SK-N-MC (cell line): ENCODE measurements at regions not wholly inside any gene's neighbourhood (a gene's known extent, or its start where the extent isn't known, plus 50 kb on each side); places are given as distances from the start of the nearest gene placed in this dataset.

Experiments used
- DNase-seq: peaks from one replicate; pipeline ENCODE4 v3.0.0-alpha.2; 2011; ENCODE audit warnings: low read depth, low spot score
- H3K27ac ChIP-seq: fragments of 200-600 bp; sonication (generic); 2 replicates; pipeline ENCODE4 v1.5.1; 2016; ENCODE audit warnings: mixed run types
- H3K36me3 ChIP-seq: fragments of 200-600 bp; sonication (generic); 2 replicates; pipeline ENCODE4 v1.6.1; 2017; ENCODE audit warnings: antibody characterized with exemption, low read length, mixed read lengths; ENCODE audit not compliant: insufficient read depth
- H3K4me3 ChIP-seq: fragments of 200-600 bp; sonication (generic); 2 replicates; pipeline ENCODE4 v1.5.1; 2016
- H3K9ac ChIP-seq: fragments of 200-600 bp; sonication (generic); 2 replicates; pipeline ENCODE4 v1.8.0; 2017; ENCODE audit warnings: mixed run types, mixed read lengths; ENCODE audit not compliant: insufficient read length
- H3K9me3 ChIP-seq: fragments of 200-600 bp; sonication (generic); 2 replicates; pipeline ENCODE4 v1.6.1; 2017; ENCODE audit warnings: low read depth, mild to moderate bottlenecking, antibody characterized with exemption, low read length, moderate library complexity, mixed read lengths
- EZH2 ChIP-seq: fragments of 200-600 bp; sonication (generic); IDR thresholded peaks from one replicate; pipeline ENCODE4 v1.6.1; 2017; ENCODE audit warnings: antibody characterized with exemption
- FOXP2 ChIP-seq: optimal IDR thresholded peaks from 2 replicates; pipeline ENCODE3; 2011; ENCODE audit warnings: mild to moderate bottlenecking, moderate library complexity; ENCODE audit not compliant: insufficient read depth; ENCODE audit errors: extremely low read length, control extremely low read depth
- POLR2AphosphoS5 ChIP-seq: IDR thresholded peaks from 2 replicates; pipeline ENCODE4 v1.6.1; 2012; ENCODE audit warnings: mild to moderate bottlenecking, low read depth, low read length, borderline replicate concordance

- no peaks in the 10 kb centered on the region for H3K36me3 ChIP-seq
- H3K4me3 ChIP-seq = no peak overlapping the region
- DNase-seq = no peak
- H3K27ac ChIP-seq = no peak overlapping the region
- H3K9ac ChIP-seq = no peak overlapping the region
- H3K9me3 ChIP-seq = no peaks in the 10 kb centered on the region
- no peak for TF ChIP-seq POLR2AphosphoS5
- no peak for TF ChIP-seq FOXP2
Observed at GRCh38 chr11:112610996-112611750, 350.0 kb upstream of the NCAM1 start.

DNA sequence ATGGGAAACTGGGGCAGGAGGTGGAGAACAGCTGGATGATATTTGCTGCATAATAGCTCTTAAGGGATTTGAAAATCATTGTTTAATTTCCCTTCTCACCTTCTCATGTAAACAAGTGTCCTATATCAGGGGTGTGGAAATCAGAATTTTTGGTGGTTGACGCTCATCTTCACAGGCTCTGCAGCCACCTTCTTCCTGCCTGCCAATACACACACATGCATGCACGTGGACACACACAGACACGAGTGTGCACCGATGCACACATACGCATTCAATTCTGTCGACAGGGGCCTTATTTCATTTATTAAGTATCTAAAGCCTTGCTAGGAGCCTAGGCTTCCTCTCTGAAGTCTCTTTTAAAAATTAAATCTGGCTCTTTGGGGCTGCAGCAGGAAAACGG, 349.4 kb upstream of the NCAM1 start:
- no peaks in the 10 kb centered on the region for H3K36me3 ChIP-seq
- no peaks in the 10 kb centered on the region for H3K9me3 ChIP-seq
- no peak for TF ChIP-seq EZH2
- TF ChIP-seq FOXP2 = no peak
- no peak for TF ChIP-seq POLR2AphosphoS5
- no peak overlapping the region for H3K9ac ChIP-seq
- no peak overlapping the region for H3K4me3 ChIP-seq
- H3K27ac ChIP-seq = no peak overlapping the region
- DNase-seq = no peak

GRCh38 chr11:112612250-112612849, 348.9 kb upstream of the NCAM1 start:
- no peaks in the 10 kb centered on the region for H3K36me3 ChIP-seq
- TF ChIP-seq FOXP2 (no peak), EZH2 (no peak), POLR2AphosphoS5 (no peak)
- no peak for DNase-seq
- H3K9ac ChIP-seq = no peak overlapping the region
- no peak overlapping the region for H3K27ac ChIP-seq
- H3K9me3 ChIP-seq = no peaks in the 10 kb centered on the region
- no peak overlapping the region for H3K4me3 ChIP-seq

GRCh38 chr11:112613051-112613972, 347.9 kb upstream of the NCAM1 start:
- no peak overlapping the region for H3K9ac ChIP-seq
- no peak overlapping the region for H3K4me3 ChIP-seq
- H3K36me3 ChIP-seq = no peaks in the 10 kb centered on the region
- no peak for DNase-seq
- no peaks in the 10 kb centered on the region for H3K9me3 ChIP-seq
- no peak overlapping the region for H3K27ac ChIP-seq
- no peak for TF ChIP-seq EZH2
- no peak for TF ChIP-seq FOXP2
- TF ChIP-seq POLR2AphosphoS5 = no peak

DNA sequence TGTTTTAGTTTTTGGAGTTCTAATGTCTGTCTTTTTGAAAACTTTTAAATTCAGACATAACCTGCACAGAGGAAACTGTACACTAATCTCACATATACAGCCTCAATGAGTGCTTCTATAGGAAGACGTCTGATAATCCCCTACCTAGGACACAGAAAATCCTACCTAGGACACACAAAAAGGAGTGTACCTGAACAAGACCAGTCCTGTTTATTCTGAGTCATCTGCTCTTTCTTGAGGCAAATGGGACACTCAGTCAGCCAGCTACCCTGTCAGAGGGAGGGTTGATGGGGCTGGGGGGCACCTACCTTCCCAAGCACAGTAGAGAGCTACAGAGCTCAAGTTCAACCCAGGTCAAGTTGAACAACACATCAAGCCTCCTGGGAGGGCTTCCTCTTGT, 346.6 kb upstream of the NCAM1 start:
- H3K27ac ChIP-seq = no peak overlapping the region
- no peak overlapping the region for H3K9ac ChIP-seq
- DNase-seq = no peak
- no peaks in the 10 kb centered on the region for H3K36me3 ChIP-seq
- TF ChIP-seq POLR2AphosphoS5 (no peak), EZH2 (no peak), FOXP2 (no peak)
- H3K9me3 ChIP-seq = no peaks in the 10 kb centered on the region
- H3K4me3 ChIP-seq = no peak overlapping the region

GRCh38 chr11:112615238-112615637, 346.0 kb upstream of the NCAM1 start:
- TF ChIP-seq FOXP2 (no peak), POLR2AphosphoS5 (no peak), EZH2 (no peak)
- H3K9me3 ChIP-seq = no peaks in the 10 kb centered on the region
- H3K36me3 ChIP-seq = no peaks in the 10 kb centered on the region
- DNase-seq = no peak
- no peak overlapping the region for H3K27ac ChIP-seq
- no peak overlapping the region for H3K4me3 ChIP-seq
- H3K9ac ChIP-seq = no peak overlapping the region

GRCh38 chr11:112615891-112616290, 345.3 kb upstream of the NCAM1 start:
- Histone ChIP-seq H3K27ac (no peak overlapping the region), H3K9me3 (no peaks in the 10 kb centered on the region), H3K9ac (no peak overlapping the region), H3K4me3 (no peak overlapping the region), H3K36me3 (no peaks in the 10 kb centered on the region)
- TF ChIP-seq EZH2 (no peak), FOXP2 (no peak), POLR2AphosphoS5 (no peak)
- DNase-seq = no peak

- no peak for TF ChIP-seq EZH2
- TF ChIP-seq POLR2AphosphoS5 = no peak
- no peak for TF ChIP-seq FOXP2
- H3K36me3 ChIP-seq = no peaks in the 10 kb centered on the region
- H3K27ac ChIP-seq = no peak overlapping the region
- no peak overlapping the region for H3K9ac ChIP-seq
- no peaks in the 10 kb centered on the region for H3K9me3 ChIP-seq
- no peak for DNase-seq
- no peak overlapping the region for H3K4me3 ChIP-seq
Observed at GRCh38 chr11:112616327-112617097, 344.7 kb upstream of the NCAM1 start.
